ENCODE measurements at regions not wholly inside any gene's neighbourhood (a gene's known extent, or its start where the extent isn't known, plus 50 kb on each side); places are given as distances from the start of the nearest gene placed in this dataset.

- H3K27ac ChIP-seq, result no peak overlapping the region
- no peak for DNase-seq
- no peak overlapping the region for H3K4me3 ChIP-seq (ENCODE audit: low read depth, low read length)
- no peak for TF ChIP-seq CTCF (IDR thresholded peaks at IDR 0.05; ENCODE audit: low read depth, low read length)
- no peaks in the 10 kb centered on the region for H3K36me3 ChIP-seq
- H3K9me3 ChIP-seq (ENCODE audit: severe bottlenecking), result no peaks in the 10 kb centered on the region
- no peaks in the 10 kb centered on the region for H3K27me3 ChIP-seq (ENCODE audit: insufficient read depth, low read depth, severe bottlenecking)
Observed at GRCh38 chr13:74871369-74872070, 610.4 kb downstream of the TBC1D4 start.

- no peak overlapping the region for H3K27ac ChIP-seq
- H3K4me3 ChIP-seq (ENCODE audit: low read depth, low read length), result no peak overlapping the region
- no peak for TF ChIP-seq CTCF (IDR thresholded peaks at IDR 0.05; ENCODE audit: low read depth, low read length)
- no peaks in the 10 kb centered on the region for H3K9me3 ChIP-seq (ENCODE audit: severe bottlenecking)
- no peaks in the 10 kb centered on the region for H3K36me3 ChIP-seq
- DNase-seq, result no peak
- no peaks in the 10 kb centered on the region for H3K27me3 ChIP-seq (ENCODE audit: insufficient read depth, low read depth, severe bottlenecking)
Observed at GRCh38 chr13:74870865-74871264, 611.1 kb downstream of the TBC1D4 start.

- no peak for TF ChIP-seq CTCF (IDR thresholded peaks at IDR 0.05; ENCODE audit: low read depth, low read length)
- no peak for DNase-seq
- H3K4me3 ChIP-seq (ENCODE audit: low read depth, low read length), result no peak overlapping the region
- H3K27me3 ChIP-seq (ENCODE audit: insufficient read depth, low read depth, severe bottlenecking), result no peaks in the 10 kb centered on the region
- no peaks in the 10 kb centered on the region for H3K36me3 ChIP-seq
- H3K9me3 ChIP-seq (ENCODE audit: severe bottlenecking), result no peaks in the 10 kb centered on the region
- H3K27ac ChIP-seq, result no peak overlapping the region
Observed at GRCh38 chr13:74869846-74870245, 612.1 kb downstream of the TBC1D4 start.

GRCh38 chr13:74868049-74868448 is 613.9 kb downstream of the TBC1D4 start:
- Histone ChIP-seq H3K4me3 (ENCODE audit: low read depth, low read length) (no peak overlapping the region), H3K27ac (no peak overlapping the region), H3K27me3 (ENCODE audit: insufficient read depth, low read depth, severe bottlenecking) (no peaks in the 10 kb centered on the region), H3K9me3 (ENCODE audit: severe bottlenecking) (no peaks in the 10 kb centered on the region), H3K36me3 (no peaks in the 10 kb centered on the region)
- DNase-seq, result no peak
- no peak for TF ChIP-seq CTCF (IDR thresholded peaks at IDR 0.05; ENCODE audit: low read depth, low read length)

GRCh38 chr13:74867460-74867859 is 614.5 kb downstream of the TBC1D4 start:
- DNase-seq, result no peak
- Histone ChIP-seq H3K9me3 (ENCODE audit: severe bottlenecking) (no peaks in the 10 kb centered on the region), H3K27me3 (ENCODE audit: insufficient read depth, low read depth, severe bottlenecking) (no peaks in the 10 kb centered on the region), H3K36me3 (no peaks in the 10 kb centered on the region), H3K27ac (no peak overlapping the region), H3K4me3 (ENCODE audit: low read depth, low read length) (no peak overlapping the region)
- TF ChIP-seq CTCF (IDR thresholded peaks at IDR 0.05; ENCODE audit: low read depth, low read length), result no peak

- Histone ChIP-seq H3K27me3 (ENCODE audit: insufficient read depth, low read depth, severe bottlenecking) (no peaks in the 10 kb centered on the region), H3K9me3 (ENCODE audit: severe bottlenecking) (no peaks in the 10 kb centered on the region), H3K4me3 (ENCODE audit: low read depth, low read length) (no peak overlapping the region), H3K27ac (no peak overlapping the region), H3K36me3 (no peaks in the 10 kb centered on the region)
- no peak for TF ChIP-seq CTCF (IDR thresholded peaks at IDR 0.05; ENCODE audit: low read depth, low read length)
- no peak for DNase-seq
Observed at GRCh38 chr13:74866101-74866500, 615.9 kb downstream of the TBC1D4 start.

Measured in WERI-Rb-1 (cell line).